OCI-LY1 (cell line): ENCODE measurements at regions not wholly inside any gene's neighbourhood (a gene's known extent, or its start where the extent isn't known, plus 50 kb on each side); places are given as distances from the start of the nearest gene placed in this dataset.

ENCODE experiments used
- H2AFZ ChIP-seq: fragments of 200-600 bp; sonication (generic), shearing (Covaris generic); 2 replicates; pipeline ENCODE4 v1.6.0; 2014; ENCODE audit warnings: antibody characterized with exemption, mild to moderate bottlenecking, low read length
- H3F3A ChIP-seq: fragments of 200-600 bp; sonication (generic), shearing (Covaris generic); 2 replicates; pipeline ENCODE4 v1.6.0; 2014; ENCODE audit warnings: mild to moderate bottlenecking, antibody characterized with exemption, low read length, moderate library complexity; ENCODE audit not compliant: insufficient read depth
- H3K27ac ChIP-seq: fragments of 200-600 bp; sonication (generic); 2 replicates; pipeline ENCODE4 v1.5.1; 2014; ENCODE audit warnings: low read length, mixed run types, mild to moderate bottlenecking, low read depth; ENCODE audit not compliant: poor library complexity, severe bottlenecking
- H3K27me3 ChIP-seq: fragments of 200-600 bp; sonication (generic); 2 replicates; pipeline ENCODE4 v1.6.0; 2014; ENCODE audit warnings: antibody characterized with exemption, mild to moderate bottlenecking, low read length, moderate library complexity; ENCODE audit not compliant: insufficient read depth
- H3K36me3 ChIP-seq: fragments of 200-600 bp; sonication (generic); 2 replicates; pipeline ENCODE4 v1.6.1; 2014; ENCODE audit warnings: mild to moderate bottlenecking, antibody characterized with exemption, low read length, moderate library complexity, mixed read lengths; ENCODE audit not compliant: insufficient read depth
- H3K4me1 ChIP-seq: fragments of 200-600 bp; sonication (generic); 2 replicates; pipeline ENCODE4 v1.5.1; 2014; ENCODE audit warnings: mild to moderate bottlenecking, low read length, moderate library complexity; ENCODE audit not compliant: insufficient read depth, severe bottlenecking
- H3K4me2 ChIP-seq: fragments of 200-600 bp; sonication (generic), shearing (Covaris generic); 2 replicates; pipeline ENCODE4 v1.6.1; 2014; ENCODE audit warnings: low read length
- H3K4me3 ChIP-seq: fragments of 200-600 bp; sonication (generic); 2 replicates; pipeline ENCODE4 v1.5.1; 2014; ENCODE audit warnings: low read length, low read depth, mild to moderate bottlenecking, mixed read lengths; ENCODE audit not compliant: poor library complexity, severe bottlenecking
- H3K79me2 ChIP-seq: fragments of 200-600 bp; shearing (Covaris generic); 2 replicates; pipeline ENCODE4 v1.6.1; 2016; ENCODE audit warnings: mixed run types, low read length, mixed read lengths; ENCODE audit not compliant: insufficient read depth
- H3K9ac ChIP-seq: fragments of 200-600 bp; sonication (generic), shearing (Covaris generic); 2 replicates; pipeline ENCODE4 v1.6.1; 2014; ENCODE audit warnings: mild to moderate bottlenecking, low read length, mixed read lengths
- H3K9me2 ChIP-seq: fragments of 200-600 bp; sonication (generic), shearing (Covaris generic); 2 replicates; pipeline ENCODE4 v1.6.1; 2014; ENCODE audit warnings: low read depth, mild to moderate bottlenecking, low read length, mixed read lengths
- H3K9me3 ChIP-seq: fragments of 200-600 bp; shearing (Covaris generic); 2 replicates; pipeline ENCODE4 v1.6.1; 2014; ENCODE audit warnings: low read length, mixed read lengths
- H4K20me1 ChIP-seq: fragments of 200-600 bp; sonication (generic), shearing (Covaris generic); 2 replicates; pipeline ENCODE4 v1.6.0; 2016; ENCODE audit warnings: mild to moderate bottlenecking, low read length; ENCODE audit not compliant: insufficient read depth
- EZH2 ChIP-seq: fragments of 200-600 bp; sonication (generic), shearing (Covaris generic); IDR thresholded peaks from 2 replicates; pipeline ENCODE4 v1.8.0; 2017; ENCODE audit warnings: borderline replicate concordance, mixed run types, mild to moderate bottlenecking, antibody characterized with exemption, low read length, moderate library complexity, mixed read lengths
- TF ChIP-seq, protein P1 (sequence below): fragments of 200-600 bp; sonication (generic), shearing (Covaris generic); IDR thresholded peaks from 2 replicates; pipeline ENCODE4 v1.5.1; 2017; ENCODE audit warnings: mild to moderate bottlenecking, antibody characterized with exemption, low read length, moderate library complexity, mixed read lengths

DNA sequence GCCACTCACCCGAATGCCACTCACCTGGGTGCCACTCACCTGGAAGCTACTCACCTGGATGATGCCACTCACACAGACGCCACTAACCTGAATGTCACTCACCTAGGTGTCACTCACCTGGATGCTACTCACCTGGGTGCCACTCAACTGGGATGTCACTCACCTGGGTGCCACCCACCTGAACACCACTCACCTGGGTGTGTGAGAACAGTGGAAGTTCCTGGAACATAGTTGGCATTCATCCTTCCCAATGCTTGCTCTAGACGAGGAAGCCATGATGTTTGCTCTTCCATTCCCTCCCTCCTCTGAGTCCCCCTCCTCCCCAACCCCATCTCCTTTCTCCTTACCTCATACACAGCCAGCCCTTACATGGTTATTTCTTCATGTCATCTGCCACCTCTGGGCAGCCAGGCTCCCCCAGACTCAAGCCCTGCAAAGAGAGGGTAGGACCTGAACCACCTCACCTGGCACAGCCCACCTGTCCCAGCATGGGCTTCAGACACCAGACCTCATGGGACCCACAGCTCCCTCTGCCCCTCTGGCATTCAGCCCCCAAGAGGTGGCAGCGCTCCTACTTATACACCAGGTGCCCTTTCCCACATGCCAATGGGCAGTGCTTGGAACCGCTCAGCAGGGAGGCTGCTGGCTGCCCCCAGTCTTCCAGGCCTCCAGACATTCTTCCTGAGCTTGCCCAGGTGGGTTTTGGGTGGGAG lies 171.8 kb upstream of the FOXF1 start:
- TF ChIP-seq EZH2, result no peak
- H3K27me3 ChIP-seq, result no peaks in the 10 kb centered on the region
- no peaks in the 10 kb centered on the region for H3K4me1 ChIP-seq
- H3F3A ChIP-seq, result no peaks in the 10 kb centered on the region
- no peak overlapping the region for H3K9ac ChIP-seq
- H3K9me2 ChIP-seq, result no peaks in the 10 kb centered on the region
- no peak overlapping the region for H2AFZ ChIP-seq
- no peaks in the 10 kb centered on the region for H4K20me1 ChIP-seq
- no peaks in the 10 kb centered on the region for H3K36me3 ChIP-seq
- no peak overlapping the region for H3K4me3 ChIP-seq
- no peaks in the 10 kb centered on the region for H3K9me3 ChIP-seq
- no peaks in the 10 kb centered on the region for H3K79me2 ChIP-seq
- H3K27ac ChIP-seq, result no peak overlapping the region
- no peak overlapping the region for H3K4me2 ChIP-seq

DNA sequence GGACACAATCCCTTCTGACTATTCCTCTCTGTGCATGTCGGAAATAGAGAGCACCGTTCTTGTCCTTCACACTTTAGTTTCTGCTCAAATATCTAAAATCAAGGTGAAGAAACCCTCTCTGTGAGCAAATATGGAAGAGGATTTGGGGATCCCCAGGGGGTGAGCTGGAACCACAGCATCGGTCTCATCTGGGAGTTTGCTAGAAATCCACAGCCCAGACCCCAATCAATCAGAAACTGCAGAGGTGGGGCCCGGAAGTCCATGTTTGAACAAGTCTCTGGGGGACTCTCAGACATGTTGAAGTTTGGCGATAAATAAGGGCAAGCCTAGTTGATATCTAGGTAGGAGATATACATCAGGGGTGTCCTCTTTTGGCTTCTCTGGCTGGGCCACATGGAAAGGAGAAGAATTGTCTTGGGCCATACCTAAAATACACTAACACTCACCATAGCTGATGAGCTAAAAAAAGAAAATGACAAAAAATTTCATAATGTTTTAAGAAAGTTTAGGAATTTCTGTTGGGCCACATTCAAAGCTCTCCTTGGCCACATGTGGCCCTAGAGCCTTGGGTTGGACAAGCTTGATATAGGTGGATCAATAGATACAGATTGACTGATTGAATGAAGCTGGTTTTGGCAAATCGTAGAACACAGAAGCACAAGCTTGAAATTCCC lies 168.0 kb upstream of the FOXF1 start:
- no peak overlapping the region for H2AFZ ChIP-seq

DNA sequence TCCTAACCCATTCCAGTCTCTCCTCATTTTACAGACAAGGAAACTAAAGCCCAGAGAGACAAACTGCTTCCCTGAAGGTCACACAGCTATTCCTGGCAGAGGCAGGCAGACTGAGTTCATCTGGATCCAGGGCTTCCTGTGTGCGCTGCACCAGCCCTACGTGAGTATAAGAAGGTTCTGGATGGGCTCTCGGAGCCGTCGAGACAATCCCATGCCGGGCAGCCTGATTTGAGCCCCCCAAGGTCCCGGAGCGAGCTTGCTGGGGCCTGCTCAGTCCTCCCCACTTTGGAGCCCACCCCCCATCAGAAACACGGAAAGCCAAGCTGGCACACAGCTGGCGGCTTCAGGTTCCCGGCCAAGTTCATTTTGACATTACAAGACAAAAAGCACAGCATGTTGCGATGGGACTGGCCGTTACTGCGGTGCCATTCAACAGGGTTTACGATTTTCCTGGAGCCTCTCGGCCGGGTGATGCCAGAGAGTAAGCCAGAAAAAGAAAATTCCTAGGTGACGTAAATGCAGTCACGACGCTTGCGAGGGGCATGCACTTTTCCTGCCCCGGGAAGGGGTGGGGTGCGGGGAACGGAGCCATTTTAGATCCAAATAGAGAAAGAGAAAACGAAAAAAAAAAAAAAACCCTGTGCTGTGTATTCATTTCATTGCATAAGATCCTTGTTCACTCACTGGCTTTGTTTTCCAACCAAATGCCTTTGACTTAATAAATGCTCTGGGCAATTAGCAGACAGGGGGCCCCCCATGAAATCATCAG lies 167.1 kb upstream of the FOXF1 start:
- Histone ChIP-seq H3K4me3 (no peak overlapping the region), H2AFZ (no peak overlapping the region), H3K27me3 (no peaks in the 10 kb centered on the region; the same call in 1 of the 2 replicates)

More for the DNA sequence above, 168.0 kb upstream of the FOXF1 start:
- no peak overlapping the region for H3K4me3 ChIP-seq
- no peaks in the 10 kb centered on the region for H3K9me3 ChIP-seq
- H3F3A ChIP-seq, result no peaks in the 10 kb centered on the region
- no peak overlapping the region for H3K4me2 ChIP-seq
- TF ChIP-seq, protein P1, sequence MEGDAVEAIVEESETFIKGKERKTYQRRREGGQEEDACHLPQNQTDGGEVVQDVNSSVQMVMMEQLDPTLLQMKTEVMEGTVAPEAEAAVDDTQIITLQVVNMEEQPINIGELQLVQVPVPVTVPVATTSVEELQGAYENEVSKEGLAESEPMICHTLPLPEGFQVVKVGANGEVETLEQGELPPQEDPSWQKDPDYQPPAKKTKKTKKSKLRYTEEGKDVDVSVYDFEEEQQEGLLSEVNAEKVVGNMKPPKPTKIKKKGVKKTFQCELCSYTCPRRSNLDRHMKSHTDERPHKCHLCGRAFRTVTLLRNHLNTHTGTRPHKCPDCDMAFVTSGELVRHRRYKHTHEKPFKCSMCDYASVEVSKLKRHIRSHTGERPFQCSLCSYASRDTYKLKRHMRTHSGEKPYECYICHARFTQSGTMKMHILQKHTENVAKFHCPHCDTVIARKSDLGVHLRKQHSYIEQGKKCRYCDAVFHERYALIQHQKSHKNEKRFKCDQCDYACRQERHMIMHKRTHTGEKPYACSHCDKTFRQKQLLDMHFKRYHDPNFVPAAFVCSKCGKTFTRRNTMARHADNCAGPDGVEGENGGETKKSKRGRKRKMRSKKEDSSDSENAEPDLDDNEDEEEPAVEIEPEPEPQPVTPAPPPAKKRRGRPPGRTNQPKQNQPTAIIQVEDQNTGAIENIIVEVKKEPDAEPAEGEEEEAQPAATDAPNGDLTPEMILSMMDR, result no peak
- TF ChIP-seq EZH2, result no peak
- H3K79me2 ChIP-seq, result no peaks in the 10 kb centered on the region
- no peaks in the 10 kb centered on the region for H3K4me1 ChIP-seq
- no peaks in the 10 kb centered on the region for H3K36me3 ChIP-seq
- no peak overlapping the region for H3K27ac ChIP-seq
- no peaks in the 10 kb centered on the region; the same call in 1 of the 2 replicates for H3K27me3 ChIP-seq
- no peaks in the 10 kb centered on the region for H4K20me1 ChIP-seq
- no peaks in the 10 kb centered on the region for H3K9me2 ChIP-seq
- H3K9ac ChIP-seq, result no peak overlapping the region

More for the DNA sequence above, 167.1 kb upstream of the FOXF1 start:
- H3K9me3 ChIP-seq, result no peaks in the 10 kb centered on the region
- H3K36me3 ChIP-seq, result no peaks in the 10 kb centered on the region
- H3K4me1 ChIP-seq, result no peaks in the 10 kb centered on the region
- H3F3A ChIP-seq, result no peaks in the 10 kb centered on the region
- no peaks in the 10 kb centered on the region for H3K9me2 ChIP-seq
- no peak overlapping the region for H3K27ac ChIP-seq
- no peaks in the 10 kb centered on the region for H4K20me1 ChIP-seq
- H3K9ac ChIP-seq, result no peak overlapping the region
- no peaks in the 10 kb centered on the region for H3K79me2 ChIP-seq
- TF ChIP-seq, protein P1, result no peak
- TF ChIP-seq EZH2, result no peak
- H3K4me2 ChIP-seq, result no peak overlapping the region
